Tibial nerve (tissue), 4 donors: ENCODE measurements at regions not wholly inside any gene's neighbourhood (a gene's known extent, or its start where the extent isn't known, plus 50 kb on each side); places are given as distances from the start of the nearest gene placed in this dataset.

Experiments used
- DNase-seq, 2 donors: peaks; one replicate each; pipeline ENCODE4 v3.0.0-alpha.2; 2019; ENCODE audit warnings: low spot score in 2 of 2
- H3K27ac ChIP-seq, 4 donors: fragments of 200-600 bp; sonication (generic) in 3 of 4; one replicate each; pipeline ENCODE4 v1.5.1; 2017 to 2019; ENCODE audit warnings: mild to moderate bottlenecking in 1 of 4
- H3K27me3 ChIP-seq, 2 donors: fragments of 200-600 bp; sonication (generic) in 1 of 2; one replicate each; pipeline versions ENCODE4 v1.5.1 to v1.6.0; 2017 to 2019
- H3K36me3 ChIP-seq, 3 donors: fragments of 200-600 bp; sonication (generic); one replicate each; pipeline ENCODE4 v1.5.1; 2018 to 2019
- H3K4me1 ChIP-seq, 4 donors: fragments of 200-600 bp; sonication (generic) in 3 of 4; one replicate each; pipeline ENCODE4 v1.5.1; 2017 to 2019
- H3K4me3 ChIP-seq, 4 donors: fragments of 200-600 bp; sonication (generic) in 3 of 4; one replicate each; pipeline ENCODE4 v1.5.1; 2017 to 2019; ENCODE audit warnings: mild to moderate bottlenecking in 1 of 4, moderate library complexity in 1 of 4
- H3K9me3 ChIP-seq, 4 donors: fragments of 200-600 bp; sonication (generic) in 3 of 4; one replicate each; pipeline ENCODE4 v1.5.1; 2017 to 2019
- EP300 ChIP-seq, 2 donors: sonication (generic); formaldehyde crosslinking; IDR thresholded peaks; one replicate each; pipeline ENCODE4 v1.6.1; 2017; ENCODE audit warnings: antibody characterized with exemption in 2 of 2, mild to moderate bottlenecking in 1 of 2
- POLR2A ChIP-seq, 2 donors: fragments of 450-650 bp; IDR thresholded peaks; one replicate each; pipeline ENCODE4 v1.6.1; 2017; ENCODE audit warnings: antibody characterized with exemption in 2 of 2, mild to moderate bottlenecking in 2 of 2, moderate library complexity in 2 of 2
- WGBS, 2 donors: methylation state at CpG; one replicate each; pipeline ENCODE4 v1.1.5; 2018; 5-methylcytosine and 5-hydroxymethylcytosine counted together
- TF ChIP-seq, protein P1 (sequence below), 5 experiments: fragments of 200-600 bp in 3 of 5; fragments of 450-650 bp in 2 of 5; sonication (generic) in 3 of 5; IDR thresholded peaks; one replicate each; pipeline ENCODE4 v1.5.1; 2016 to 2019; ENCODE audit warnings: antibody characterized with exemption in 5 of 5, mild to moderate bottlenecking in 3 of 5, moderate library complexity in 2 of 5

DNA sequence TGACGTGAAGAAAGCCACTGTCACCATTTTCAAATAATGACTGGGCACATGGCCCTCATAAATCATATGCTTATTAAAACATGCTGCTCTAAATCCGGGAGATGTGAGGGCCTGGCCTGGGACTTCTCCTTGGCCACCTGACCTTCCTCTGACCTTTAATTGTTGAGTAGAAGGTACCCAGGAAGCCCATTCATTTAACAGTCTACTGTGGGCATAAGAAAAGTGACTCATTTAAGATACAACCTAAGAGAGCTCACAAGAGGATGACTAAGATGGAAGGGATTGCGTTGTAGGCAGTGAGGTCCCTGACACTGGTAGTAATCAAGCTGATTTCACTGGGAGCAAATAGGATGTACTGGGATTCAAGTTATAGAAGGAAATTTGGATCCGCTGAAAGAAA lies 203.4 kb upstream of the GPR26 start:
- Histone ChIP-seq H3K27ac (no peak overlapping the region), H3K36me3 (no peaks in the 10 kb centered on the region), H3K4me1 (no peaks in the 10 kb centered on the region), H3K9me3 (no peaks in the 10 kb centered on the region), H3K27me3 (no peaks in the 10 kb centered on the region), H3K4me3 (no peak overlapping the region)
- TF ChIP-seq EP300 (IDR thresholded peaks at IDR 0.05) = no peak
- no peak for TF ChIP-seq POLR2A (IDR thresholded peaks at IDR 0.05)
- TF ChIP-seq, protein P1, sequence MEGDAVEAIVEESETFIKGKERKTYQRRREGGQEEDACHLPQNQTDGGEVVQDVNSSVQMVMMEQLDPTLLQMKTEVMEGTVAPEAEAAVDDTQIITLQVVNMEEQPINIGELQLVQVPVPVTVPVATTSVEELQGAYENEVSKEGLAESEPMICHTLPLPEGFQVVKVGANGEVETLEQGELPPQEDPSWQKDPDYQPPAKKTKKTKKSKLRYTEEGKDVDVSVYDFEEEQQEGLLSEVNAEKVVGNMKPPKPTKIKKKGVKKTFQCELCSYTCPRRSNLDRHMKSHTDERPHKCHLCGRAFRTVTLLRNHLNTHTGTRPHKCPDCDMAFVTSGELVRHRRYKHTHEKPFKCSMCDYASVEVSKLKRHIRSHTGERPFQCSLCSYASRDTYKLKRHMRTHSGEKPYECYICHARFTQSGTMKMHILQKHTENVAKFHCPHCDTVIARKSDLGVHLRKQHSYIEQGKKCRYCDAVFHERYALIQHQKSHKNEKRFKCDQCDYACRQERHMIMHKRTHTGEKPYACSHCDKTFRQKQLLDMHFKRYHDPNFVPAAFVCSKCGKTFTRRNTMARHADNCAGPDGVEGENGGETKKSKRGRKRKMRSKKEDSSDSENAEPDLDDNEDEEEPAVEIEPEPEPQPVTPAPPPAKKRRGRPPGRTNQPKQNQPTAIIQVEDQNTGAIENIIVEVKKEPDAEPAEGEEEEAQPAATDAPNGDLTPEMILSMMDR (IDR thresholded peaks at IDR 0.05) = no peak
- WGBS, 2 donors = 77 to 82% methylated on average over 4 of the region's 4 CpGs
- no peak for DNase-seq

DNA sequence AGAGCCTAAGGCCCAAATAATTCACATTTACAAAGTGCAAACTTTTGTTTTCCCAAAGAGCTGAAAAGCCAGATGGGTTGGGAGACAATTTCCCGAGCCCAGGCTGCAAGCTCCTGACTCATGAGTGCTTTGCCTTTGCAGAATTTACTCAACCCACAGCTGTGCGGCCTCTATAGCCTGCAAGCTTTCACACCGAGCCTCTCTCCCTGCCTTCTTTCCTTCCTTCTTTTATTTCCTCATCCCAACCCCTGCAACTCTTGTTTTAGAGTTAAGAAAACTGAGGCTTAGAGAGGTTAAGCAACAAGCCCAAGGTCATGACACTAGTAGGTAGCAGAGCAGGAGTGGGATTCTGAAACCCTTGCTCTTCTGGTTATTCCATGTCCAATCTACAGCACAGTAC lies 203.0 kb upstream of the GPR26 start:
- no peak for TF ChIP-seq EP300 (IDR thresholded peaks at IDR 0.05)
- TF ChIP-seq, protein P1 (IDR thresholded peaks at IDR 0.05) = no peak
- no peak for TF ChIP-seq POLR2A (IDR thresholded peaks at IDR 0.05)
- Histone ChIP-seq H3K4me1 (no peaks in the 10 kb centered on the region), H3K36me3 (no peaks in the 10 kb centered on the region), H3K4me3 (no peak overlapping the region), H3K9me3 (no peaks in the 10 kb centered on the region), H3K27me3 (no peaks in the 10 kb centered on the region), H3K27ac (no peak overlapping the region)
- WGBS, 2 donors = 38 to 40% methylated on average over 3 of the region's 3 CpGs
- DNase-seq = no peak

DNA sequence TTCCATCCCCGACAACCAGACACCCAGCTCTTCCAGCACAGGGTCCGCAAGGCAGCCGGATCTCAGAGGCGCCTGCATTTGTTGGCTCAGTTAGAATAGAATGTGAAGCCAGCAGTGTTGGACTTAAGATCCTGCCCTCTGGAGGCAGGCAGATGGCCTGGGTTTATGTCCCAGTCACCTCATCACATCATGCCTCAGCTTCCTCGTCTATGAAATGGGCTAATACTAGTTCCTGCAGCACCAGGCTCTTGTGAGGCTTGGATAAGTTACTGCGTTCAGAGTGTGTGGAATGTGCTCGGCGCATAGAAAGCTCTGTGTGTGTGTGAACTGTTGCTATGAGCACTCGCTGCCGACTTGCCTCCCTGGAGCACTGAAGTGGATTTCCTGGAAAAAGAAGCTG lies 202.5 kb upstream of the GPR26 start:
- Histone ChIP-seq H3K4me3 (no peak overlapping the region), H3K36me3 (no peaks in the 10 kb centered on the region), H3K9me3 (no peaks in the 10 kb centered on the region), H3K27me3 (no peaks in the 10 kb centered on the region), H3K27ac (no peak overlapping the region), H3K4me1 (no peaks in the 10 kb centered on the region)
- WGBS, 2 donors = 72 to 74% methylated on average over 10 of the region's 10 CpGs
- no peak for DNase-seq
- TF ChIP-seq POLR2A (IDR thresholded peaks at IDR 0.05) = no peak
- TF ChIP-seq EP300 (IDR thresholded peaks at IDR 0.05) = no peak
- TF ChIP-seq, protein P1 (IDR thresholded peaks at IDR 0.05) = no peak

DNA sequence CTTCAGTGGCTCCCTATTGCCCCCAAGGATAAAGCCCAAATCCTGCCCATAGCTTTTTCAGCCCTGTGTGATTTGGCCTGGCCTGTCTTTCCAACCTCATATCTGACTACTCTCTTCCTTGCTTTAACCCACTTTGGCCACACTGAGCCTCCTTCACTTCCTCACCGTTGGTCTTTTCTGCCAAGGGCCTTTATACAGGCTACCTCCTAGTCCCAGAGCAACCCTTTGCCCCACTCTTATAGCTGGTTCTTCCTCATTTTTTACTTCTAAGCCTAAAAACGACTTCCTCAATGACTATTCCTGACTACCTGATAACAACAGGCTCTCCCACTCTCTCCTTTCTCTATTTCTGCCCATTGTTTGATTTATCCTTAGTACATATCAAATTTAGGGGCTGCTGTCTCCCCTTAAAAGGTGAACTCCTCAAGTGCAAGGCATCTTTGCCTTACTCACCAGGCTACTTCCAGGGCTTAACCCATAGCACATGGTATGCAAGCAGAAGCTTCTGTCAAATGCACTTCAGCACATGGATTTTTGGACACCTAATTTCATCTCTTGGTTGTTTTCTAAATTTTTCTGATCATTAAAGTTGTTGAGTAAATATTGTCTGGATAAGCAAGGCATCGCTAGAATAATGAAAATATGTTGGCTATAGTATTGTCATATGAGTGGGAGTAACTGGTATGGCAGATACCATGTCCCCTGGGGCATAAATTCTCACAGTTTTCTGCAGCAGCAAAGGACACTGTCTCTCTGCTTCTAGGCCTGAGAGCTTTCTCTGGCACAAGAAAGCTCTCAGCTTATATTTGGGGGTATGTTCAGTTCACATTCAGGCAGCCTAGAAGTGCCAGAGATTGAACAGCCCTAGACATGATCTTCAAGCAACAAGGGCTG lies 201.5 kb upstream of the GPR26 start:
- 62 to 69% methylated on average over 3 of the region's 3 CpGs for WGBS, 2 donors

More for the DNA sequence above, 201.5 kb upstream of the GPR26 start:
- Histone ChIP-seq H3K4me3 (no peak overlapping the region), H3K36me3 (no peaks in the 10 kb centered on the region), H3K27ac (no peak overlapping the region), H3K27me3 (no peaks in the 10 kb centered on the region), H3K9me3 (no peaks in the 10 kb centered on the region), H3K4me1 (no peaks in the 10 kb centered on the region)
- TF ChIP-seq EP300 (IDR thresholded peaks at IDR 0.05) (no peak), POLR2A (IDR thresholded peaks at IDR 0.05) (no peak)
- TF ChIP-seq, protein P1 (IDR thresholded peaks at IDR 0.05) = no peak
- DNase-seq = no peak
